ENCODE measurements at regions not wholly inside any gene's neighbourhood (a gene's known extent, or its start where the extent isn't known, plus 50 kb on each side); places are given as distances from the start of the nearest gene placed in this dataset.

- no peak for ATAC-seq (ENCODE audit: poor library complexity)
- Histone ChIP-seq H3K36me3 (ENCODE audit: insufficient read depth, low read length) (no peaks in the 10 kb centered on the region), H3K4me3 (ENCODE audit: low read length) (no peak overlapping the region), H3K4me1 (ENCODE audit: insufficient read depth, low read length) (no peaks in the 10 kb centered on the region), H3K27ac (ENCODE audit: low read depth in 1 of 2, low read length in 2 of 2) (no peak overlapping the region), H3K27me3 (ENCODE audit: control insufficient read depth in 1 of 2, insufficient read depth in 2 of 2, low read length in 2 of 2) (no peaks in the 10 kb centered on the region), H3K9me3 (ENCODE audit: control insufficient read depth in 1 of 2, insufficient read depth in 1 of 2, low read length in 2 of 2) (peaks cover 0 to 13% of the 10 kb centered on the region in 2 experiments)
- Mint-ChIP-seq H3K27ac (no peak overlapping the region), H3K4me3 (no peak overlapping the region), H3K4me1 (ENCODE audit: low read depth) (no peaks in the 10 kb centered on the region), H3K9me3 (no peaks in the 10 kb centered on the region), H3K36me3 (ENCODE audit: low read depth) (no peaks in the 10 kb centered on the region), H3K27me3 (no peaks in the 10 kb centered on the region)
- no peak for DNase-seq
- ChIA-PET CTCF (interaction anchor here (1.7 kb wide), 1 partner anchor 274 kb away, joined by 3 read pairs; no protein-coding TSS in a partner anchor), POLR2A (no interaction called here)
- TF ChIP-seq CTCF (IDR thresholded peaks at IDR 0.05): no peak
- intact Hi-C loops (cut with DNase I, micrococcal nuclease): loop anchor here (1.0 to 10.0 kb wide), 2 partner anchors 104 to 821 kb away; no protein-coding TSS in a partner anchor
Measured at GRCh38 chr17:77745702-77746101, 212.8 kb upstream of the TNRC6C start.

GRCh38 chr17:77746393-77746792, 212.1 kb upstream of the TNRC6C start:
- no peaks in the 10 kb centered on the region for H3K4me1 ChIP-seq (ENCODE audit: insufficient read depth, low read length)
- ChIA-PET CTCF (interaction anchor here (1.7 kb wide), 1 partner anchor 273 kb away, joined by 3 read pairs; no protein-coding TSS in a partner anchor), POLR2A (no interaction called here)
- no peaks in the 10 kb centered on the region for H3K36me3 Mint-ChIP-seq (ENCODE audit: low read depth)
- no peaks in the 10 kb centered on the region for H3K27me3 Mint-ChIP-seq
- no peak overlapping the region for H3K4me3 ChIP-seq (ENCODE audit: low read length)
- intact Hi-C loops (cut with DNase I, micrococcal nuclease): loop anchor here in 1 of 2 experiments (10.0 kb wide), 1 partner anchor 822 kb away; no protein-coding TSS in a partner anchor
- H3K9me3 ChIP-seq (ENCODE audit: control insufficient read depth in 1 of 2, insufficient read depth in 1 of 2, low read length in 2 of 2): peaks cover 0 to 10% of the 10 kb centered on the region in 2 experiments
- H3K27ac ChIP-seq (ENCODE audit: low read depth in 1 of 2, low read length in 2 of 2): no peak overlapping the region
- ATAC-seq (ENCODE audit: poor library complexity) (no peak), DNase-seq (no peak)
- no peak overlapping the region for H3K27ac Mint-ChIP-seq
- H3K9me3 Mint-ChIP-seq: no peaks in the 10 kb centered on the region
- no peaks in the 10 kb centered on the region for H3K36me3 ChIP-seq (ENCODE audit: insufficient read depth, low read length)
- no peaks in the 10 kb centered on the region for H3K4me1 Mint-ChIP-seq (ENCODE audit: low read depth)
- no peak overlapping the region for H3K4me3 Mint-ChIP-seq
- TF ChIP-seq CTCF (IDR thresholded peaks at IDR 0.05): no peak
- H3K27me3 ChIP-seq (ENCODE audit: control insufficient read depth in 1 of 2, insufficient read depth in 2 of 2, low read length in 2 of 2): no peaks in the 10 kb centered on the region

- ChIA-PET CTCF (interaction anchor here (1.7 kb wide), 1 partner anchor 273 kb away, joined by 3 read pairs; no protein-coding TSS in a partner anchor), POLR2A (no interaction called here)
- no peak for TF ChIP-seq CTCF (IDR thresholded peaks at IDR 0.05)
- Histone ChIP-seq H3K36me3 (ENCODE audit: insufficient read depth, low read length) (no peaks in the 10 kb centered on the region), H3K4me3 (ENCODE audit: low read length) (no peak overlapping the region), H3K27ac (ENCODE audit: low read depth in 1 of 2, low read length in 2 of 2) (no peak overlapping the region), H3K4me1 (ENCODE audit: insufficient read depth, low read length) (no peaks in the 10 kb centered on the region), H3K9me3 (ENCODE audit: control insufficient read depth in 1 of 2, insufficient read depth in 1 of 2, low read length in 2 of 2) (peaks cover 0 to 10% of the 10 kb centered on the region in 2 experiments), H3K27me3 (ENCODE audit: control insufficient read depth in 1 of 2, insufficient read depth in 2 of 2, low read length in 2 of 2) (no peaks in the 10 kb centered on the region)
- no peak overlapping the region for H3K4me3 Mint-ChIP-seq
- H3K36me3 Mint-ChIP-seq (ENCODE audit: low read depth): no peaks in the 10 kb centered on the region
- intact Hi-C loops (cut with DNase I, micrococcal nuclease): loop anchor here in 1 of 2 experiments (10.0 kb wide), 1 partner anchor 822 kb away; no protein-coding TSS in a partner anchor
- H3K27me3 Mint-ChIP-seq: no peaks in the 10 kb centered on the region
- H3K9me3 Mint-ChIP-seq: no peaks in the 10 kb centered on the region
- H3K27ac Mint-ChIP-seq: no peak overlapping the region
- ATAC-seq (ENCODE audit: poor library complexity) (no peak), DNase-seq (no peak)
- no peaks in the 10 kb centered on the region for H3K4me1 Mint-ChIP-seq (ENCODE audit: low read depth)
Measured at GRCh38 chr17:77746896-77747554, 211.5 kb upstream of the TNRC6C start.
